ENCODE measurements at regions not wholly inside any gene's neighbourhood (a gene's known extent, or its start where the extent isn't known, plus 50 kb on each side); places are given as distances from the start of the nearest gene placed in this dataset.

GRCh38 chr7:46633630-46634240 is 712.7 kb upstream of the IGFBP3 start:
- TF ChIP-seq, protein P1, sequence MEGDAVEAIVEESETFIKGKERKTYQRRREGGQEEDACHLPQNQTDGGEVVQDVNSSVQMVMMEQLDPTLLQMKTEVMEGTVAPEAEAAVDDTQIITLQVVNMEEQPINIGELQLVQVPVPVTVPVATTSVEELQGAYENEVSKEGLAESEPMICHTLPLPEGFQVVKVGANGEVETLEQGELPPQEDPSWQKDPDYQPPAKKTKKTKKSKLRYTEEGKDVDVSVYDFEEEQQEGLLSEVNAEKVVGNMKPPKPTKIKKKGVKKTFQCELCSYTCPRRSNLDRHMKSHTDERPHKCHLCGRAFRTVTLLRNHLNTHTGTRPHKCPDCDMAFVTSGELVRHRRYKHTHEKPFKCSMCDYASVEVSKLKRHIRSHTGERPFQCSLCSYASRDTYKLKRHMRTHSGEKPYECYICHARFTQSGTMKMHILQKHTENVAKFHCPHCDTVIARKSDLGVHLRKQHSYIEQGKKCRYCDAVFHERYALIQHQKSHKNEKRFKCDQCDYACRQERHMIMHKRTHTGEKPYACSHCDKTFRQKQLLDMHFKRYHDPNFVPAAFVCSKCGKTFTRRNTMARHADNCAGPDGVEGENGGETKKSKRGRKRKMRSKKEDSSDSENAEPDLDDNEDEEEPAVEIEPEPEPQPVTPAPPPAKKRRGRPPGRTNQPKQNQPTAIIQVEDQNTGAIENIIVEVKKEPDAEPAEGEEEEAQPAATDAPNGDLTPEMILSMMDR (IDR thresholded peaks at IDR 0.05), result no peak
- no peak for TF ChIP-seq POLR2A (IDR thresholded peaks at IDR 0.05)
